ENCODE measurements at regions not wholly inside any gene's neighbourhood (a gene's known extent, or its start where the extent isn't known, plus 50 kb on each side); places are given as distances from the start of the nearest gene placed in this dataset.

DNA sequence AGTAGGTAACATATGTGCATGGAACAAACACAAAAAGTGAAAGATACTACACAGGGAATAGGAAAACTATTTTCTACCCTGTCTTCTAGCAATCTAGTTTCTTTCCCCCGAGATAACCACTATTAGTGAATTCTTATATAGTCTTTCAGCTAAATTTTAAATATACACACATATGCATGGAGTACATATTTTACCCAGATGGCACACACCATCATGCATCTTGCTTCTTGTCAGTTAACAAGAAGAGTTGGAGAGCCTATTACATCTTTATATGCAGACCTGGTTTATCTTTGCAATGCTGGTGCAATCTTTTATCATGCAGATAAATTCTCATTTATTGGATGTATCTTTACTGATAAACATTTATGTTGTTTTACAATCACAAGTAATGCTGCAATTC lies 100.4 kb downstream of the OTOR start:
- TF ChIP-seq RAD21 (conservative IDR thresholded peaks at IDR 0.05) (no peak), EZH2 (IDR thresholded peaks at IDR 0.05; ENCODE audit: borderline replicate concordance, insufficient read depth, low read length, poor library complexity, severe bottlenecking) (no peak)
